GM19023 (cell line): ENCODE measurements at regions not wholly inside any gene's neighbourhood (a gene's known extent, or its start where the extent isn't known, plus 50 kb on each side); places are given as distances from the start of the nearest gene placed in this dataset.

Experiments
- ATAC-seq: cut with Tn5 transposase; IDR thresholded peaks from one replicate; pipeline ENCODE4 v1.9.1; 2021; ENCODE audit warnings: mild to moderate bottlenecking, moderate library complexity; ENCODE audit not compliant: unreplicated experiment

GRCh38 chr12:45585522-45586230 lies 143.8 kb upstream of the ARID2 start:
- no peak for ATAC-seq

- ATAC-seq = no peak
These were observed 143.0 kb upstream of the ARID2 start for GRCh38 chr12:45586486-45586885.

- no peak for ATAC-seq
These were observed 142.5 kb upstream of the ARID2 start for GRCh38 chr12:45587012-45587411.

- no peak for ATAC-seq
These were observed 141.5 kb upstream of the ARID2 start for GRCh38 chr12:45587877-45588533.

- no peak for ATAC-seq
These were observed 138.9 kb upstream of the ARID2 start for GRCh38 chr12:45590646-45591045.

GRCh38 chr12:45591635-45592034 lies 137.9 kb upstream of the ARID2 start:
- ATAC-seq = no peak

- ATAC-seq = no peak
These were observed 133.1 kb upstream of the ARID2 start for GRCh38 chr12:45596366-45596765.

GRCh38 chr12:45598336-45598735 lies 131.2 kb upstream of the ARID2 start:
- no peak for ATAC-seq

GRCh38 chr12:45598761-45599160 lies 130.7 kb upstream of the ARID2 start:
- ATAC-seq = no peak

- ATAC-seq = no peak
These were observed 130.3 kb upstream of the ARID2 start for GRCh38 chr12:45599196-45599595.

GRCh38 chr12:45601390-45601789 lies 128.1 kb upstream of the ARID2 start:
- ATAC-seq = no peak

GRCh38 chr12:45601888-45602287 lies 127.6 kb upstream of the ARID2 start:
- ATAC-seq = no peak

GRCh38 chr12:45605624-45606023 lies 123.9 kb upstream of the ARID2 start:
- no peak for ATAC-seq

GRCh38 chr12:45611061-45611460 lies 118.4 kb upstream of the ARID2 start:
- no peak for ATAC-seq

- no peak for ATAC-seq
These were observed 118.0 kb upstream of the ARID2 start for GRCh38 chr12:45611495-45611894.

- no peak for ATAC-seq
These were observed 117.3 kb upstream of the ARID2 start for GRCh38 chr12:45612044-45612794.

- ATAC-seq = no peak
These were observed 116.2 kb upstream of the ARID2 start for GRCh38 chr12:45613296-45613695.

- ATAC-seq = no peak
These were observed 115.7 kb upstream of the ARID2 start for GRCh38 chr12:45613855-45614254.

- no peak for ATAC-seq
These were observed 114.2 kb upstream of the ARID2 start for GRCh38 chr12:45615268-45615667.

GRCh38 chr12:45619736-45620135 lies 109.8 kb upstream of the ARID2 start:
- no peak for ATAC-seq

GRCh38 chr12:45621703-45622102 lies 107.8 kb upstream of the ARID2 start:
- ATAC-seq = no peak
